Panc1 (cell line): ENCODE measurements at regions not wholly inside any gene's neighbourhood (a gene's known extent, or its start where the extent isn't known, plus 50 kb on each side); places are given as distances from the start of the nearest gene placed in this dataset.

Experiments used
- POLR2AphosphoS5 ChIP-seq: IDR thresholded peaks from 2 replicates; pipeline ENCODE4 v1.6.1; 2012; ENCODE audit warnings: mild to moderate bottlenecking, low read depth, low read length, moderate library complexity
- TF ChIP-seq, protein P1 (sequence below): fragments of 450-650 bp; IDR thresholded peaks from 2 replicates; pipeline ENCODE4 v1.5.1; 2017; ENCODE audit warnings: mild to moderate bottlenecking

DNA sequence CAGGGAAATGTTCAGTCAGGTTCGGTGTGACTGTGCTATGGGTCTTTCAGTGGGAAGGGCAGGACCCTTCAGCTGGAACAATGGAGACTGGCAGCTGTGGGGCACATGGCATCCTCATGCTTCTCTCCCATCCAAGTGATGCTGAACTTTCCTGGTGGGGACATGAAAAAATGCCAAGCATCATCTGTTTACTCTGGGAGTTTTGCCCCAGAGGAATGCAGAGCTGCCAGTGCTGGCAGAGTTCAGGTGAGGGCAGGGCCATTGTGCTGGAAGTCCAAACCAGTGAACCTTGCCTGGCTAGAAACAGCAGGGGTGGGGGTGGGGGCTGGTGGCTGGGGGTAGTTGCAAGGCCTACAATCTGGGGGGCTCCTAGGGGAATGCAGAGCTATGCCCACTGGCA lies 1320.6 kb downstream of the PCDH9 start:
- no peak for TF ChIP-seq POLR2AphosphoS5
- TF ChIP-seq, protein P1, sequence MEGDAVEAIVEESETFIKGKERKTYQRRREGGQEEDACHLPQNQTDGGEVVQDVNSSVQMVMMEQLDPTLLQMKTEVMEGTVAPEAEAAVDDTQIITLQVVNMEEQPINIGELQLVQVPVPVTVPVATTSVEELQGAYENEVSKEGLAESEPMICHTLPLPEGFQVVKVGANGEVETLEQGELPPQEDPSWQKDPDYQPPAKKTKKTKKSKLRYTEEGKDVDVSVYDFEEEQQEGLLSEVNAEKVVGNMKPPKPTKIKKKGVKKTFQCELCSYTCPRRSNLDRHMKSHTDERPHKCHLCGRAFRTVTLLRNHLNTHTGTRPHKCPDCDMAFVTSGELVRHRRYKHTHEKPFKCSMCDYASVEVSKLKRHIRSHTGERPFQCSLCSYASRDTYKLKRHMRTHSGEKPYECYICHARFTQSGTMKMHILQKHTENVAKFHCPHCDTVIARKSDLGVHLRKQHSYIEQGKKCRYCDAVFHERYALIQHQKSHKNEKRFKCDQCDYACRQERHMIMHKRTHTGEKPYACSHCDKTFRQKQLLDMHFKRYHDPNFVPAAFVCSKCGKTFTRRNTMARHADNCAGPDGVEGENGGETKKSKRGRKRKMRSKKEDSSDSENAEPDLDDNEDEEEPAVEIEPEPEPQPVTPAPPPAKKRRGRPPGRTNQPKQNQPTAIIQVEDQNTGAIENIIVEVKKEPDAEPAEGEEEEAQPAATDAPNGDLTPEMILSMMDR, result no peak
